OCI-LY1 (cell line): ENCODE measurements at regions not wholly inside any gene's neighbourhood (a gene's known extent, or its start where the extent isn't known, plus 50 kb on each side); places are given as distances from the start of the nearest gene placed in this dataset.

Experiments used
- EZH2 ChIP-seq: fragments of 200-600 bp; sonication (generic), shearing (Covaris generic); IDR thresholded peaks from 2 replicates; pipeline ENCODE4 v1.8.0; 2017; ENCODE audit warnings: borderline replicate concordance, mixed run types, mild to moderate bottlenecking, antibody characterized with exemption, low read length, moderate library complexity, mixed read lengths
- TF ChIP-seq, protein P1 (sequence below): fragments of 200-600 bp; sonication (generic), shearing (Covaris generic); IDR thresholded peaks from 2 replicates; pipeline ENCODE4 v1.5.1; 2017; ENCODE audit warnings: mild to moderate bottlenecking, antibody characterized with exemption, low read length, moderate library complexity, mixed read lengths

DNA sequence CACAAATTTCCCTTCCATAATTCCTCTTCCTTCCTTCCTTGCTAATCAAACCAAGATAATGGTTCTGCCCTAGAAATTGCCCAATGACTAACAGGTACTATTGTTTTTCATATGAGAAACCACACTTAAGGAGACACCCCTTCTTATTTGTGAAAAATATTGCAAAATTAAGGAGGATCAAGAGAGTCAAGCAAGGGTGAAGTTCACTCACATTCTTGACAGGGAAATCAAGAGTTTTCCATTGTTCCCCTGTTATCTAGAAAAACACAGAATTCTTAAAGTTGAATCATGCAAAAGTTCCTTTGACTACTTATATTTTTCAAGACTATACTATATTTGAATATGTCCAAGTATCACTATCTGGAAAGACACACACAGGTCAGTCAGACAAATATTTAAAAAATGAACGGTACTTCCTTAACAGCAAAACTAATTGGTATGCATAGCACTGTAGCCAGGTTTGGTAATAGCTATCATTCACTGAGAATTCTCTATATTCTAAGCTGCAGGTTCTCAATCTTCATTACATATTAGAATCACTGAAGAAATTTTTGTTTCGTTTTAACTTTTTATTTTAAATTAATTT lies 897.2 kb downstream of the DIAPH3 start:
- no peak for TF ChIP-seq EZH2
- TF ChIP-seq, protein P1, sequence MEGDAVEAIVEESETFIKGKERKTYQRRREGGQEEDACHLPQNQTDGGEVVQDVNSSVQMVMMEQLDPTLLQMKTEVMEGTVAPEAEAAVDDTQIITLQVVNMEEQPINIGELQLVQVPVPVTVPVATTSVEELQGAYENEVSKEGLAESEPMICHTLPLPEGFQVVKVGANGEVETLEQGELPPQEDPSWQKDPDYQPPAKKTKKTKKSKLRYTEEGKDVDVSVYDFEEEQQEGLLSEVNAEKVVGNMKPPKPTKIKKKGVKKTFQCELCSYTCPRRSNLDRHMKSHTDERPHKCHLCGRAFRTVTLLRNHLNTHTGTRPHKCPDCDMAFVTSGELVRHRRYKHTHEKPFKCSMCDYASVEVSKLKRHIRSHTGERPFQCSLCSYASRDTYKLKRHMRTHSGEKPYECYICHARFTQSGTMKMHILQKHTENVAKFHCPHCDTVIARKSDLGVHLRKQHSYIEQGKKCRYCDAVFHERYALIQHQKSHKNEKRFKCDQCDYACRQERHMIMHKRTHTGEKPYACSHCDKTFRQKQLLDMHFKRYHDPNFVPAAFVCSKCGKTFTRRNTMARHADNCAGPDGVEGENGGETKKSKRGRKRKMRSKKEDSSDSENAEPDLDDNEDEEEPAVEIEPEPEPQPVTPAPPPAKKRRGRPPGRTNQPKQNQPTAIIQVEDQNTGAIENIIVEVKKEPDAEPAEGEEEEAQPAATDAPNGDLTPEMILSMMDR, result no peak
